Anterior cingulate cortex (tissue), 58 donors: ENCODE measurements at regions not wholly inside any gene's neighbourhood (a gene's known extent, or its start where the extent isn't known, plus 50 kb on each side); places are given as distances from the start of the nearest gene placed in this dataset.

Experiments
- DNase-seq, 58 donors: peaks; one replicate each; lab custom pipeline; 2025; lab: John Stamatoyannopoulos, UW

DNA sequence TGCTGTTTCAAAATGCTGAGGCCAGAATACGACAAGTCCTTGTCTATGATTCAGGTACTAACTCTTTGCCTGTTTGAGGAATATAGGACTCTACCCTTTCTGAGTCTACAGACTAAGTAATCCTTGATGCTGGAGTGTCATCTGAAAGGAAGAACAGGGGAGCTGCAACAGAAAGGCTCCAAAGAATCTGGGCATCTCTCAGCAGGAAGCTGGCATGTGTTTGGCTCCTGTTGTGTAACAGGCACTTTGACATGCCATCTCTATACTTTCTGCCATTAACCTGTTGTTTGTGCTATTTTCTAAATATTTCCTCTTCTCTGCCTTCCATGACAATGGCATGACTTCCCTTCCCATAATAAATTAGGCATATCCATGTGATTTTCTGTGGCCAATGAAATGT, 409.5 kb downstream of the ADRA2A start:
- DNase-seq = no peak

DNA sequence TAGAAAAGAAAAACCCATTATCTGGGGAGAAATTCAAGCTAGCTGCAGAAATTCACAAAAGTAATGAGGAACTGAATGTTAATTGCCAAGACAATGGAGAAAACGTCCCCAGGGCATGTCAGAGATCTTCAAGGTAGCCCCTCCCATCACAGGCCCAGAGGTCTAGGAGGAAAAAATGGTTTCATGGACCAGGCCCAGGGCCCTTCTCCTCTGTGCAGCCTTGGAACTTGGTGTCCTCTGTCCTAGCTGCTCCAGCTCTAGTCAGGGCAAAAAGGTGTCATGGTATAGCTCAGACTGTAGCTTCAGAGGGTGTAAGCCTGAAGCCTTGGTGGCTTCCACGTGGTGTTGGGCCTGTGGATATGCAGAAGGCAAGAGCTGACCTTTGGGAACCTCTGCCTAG, 411.8 kb downstream of the ADRA2A start:
- DNase-seq = no peak

DNA sequence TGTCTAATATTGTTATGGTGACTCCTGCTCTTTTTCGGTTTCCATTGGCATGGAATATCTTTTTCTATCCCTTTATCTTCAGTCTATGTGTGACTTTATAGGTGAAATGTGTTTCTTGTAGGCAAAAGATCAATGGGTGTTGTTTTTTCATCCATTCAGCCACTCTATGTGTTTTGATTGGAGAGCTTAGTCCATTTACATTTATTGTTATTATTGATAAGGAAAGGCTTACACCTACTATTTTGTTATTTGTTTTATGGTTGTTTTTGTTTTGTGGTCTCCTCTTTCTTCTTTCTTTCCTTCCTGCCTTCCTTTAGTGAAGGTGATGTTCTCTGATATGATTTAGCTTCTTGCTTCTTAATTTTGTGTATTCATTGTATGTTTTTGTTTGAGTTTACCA, 414.3 kb downstream of the ADRA2A start:
- no peak for DNase-seq

DNA sequence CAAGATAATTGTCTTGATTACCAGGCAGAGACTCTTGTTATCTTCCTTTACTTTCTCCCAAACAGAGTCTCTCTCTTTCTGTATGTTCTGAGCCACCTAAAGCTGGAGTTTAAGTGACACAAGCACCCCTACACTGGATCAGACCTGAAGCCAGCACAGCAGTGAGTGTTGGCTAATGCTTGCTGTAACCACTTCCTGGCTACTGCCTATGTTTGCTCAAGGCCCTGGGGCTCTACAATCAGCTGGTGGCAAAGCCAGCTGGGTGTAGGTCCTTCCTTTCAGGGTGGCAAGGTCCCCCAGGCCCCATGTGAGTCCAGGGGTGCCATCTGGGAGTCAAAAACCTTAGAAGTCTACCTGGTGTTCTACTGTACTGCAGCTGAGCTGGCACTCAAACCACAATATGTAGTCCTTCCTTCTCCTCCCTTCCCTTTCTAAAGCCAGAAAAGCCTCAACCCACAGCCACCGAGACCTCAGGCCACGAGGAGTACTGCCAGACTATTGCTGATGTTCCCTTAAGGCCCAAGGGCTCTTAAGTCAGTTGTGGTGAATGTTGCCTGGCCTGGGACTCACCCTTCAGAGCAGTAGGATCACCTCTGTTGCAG, 416.3 kb downstream of the ADRA2A start:
- DNase-seq = no peak

DNA sequence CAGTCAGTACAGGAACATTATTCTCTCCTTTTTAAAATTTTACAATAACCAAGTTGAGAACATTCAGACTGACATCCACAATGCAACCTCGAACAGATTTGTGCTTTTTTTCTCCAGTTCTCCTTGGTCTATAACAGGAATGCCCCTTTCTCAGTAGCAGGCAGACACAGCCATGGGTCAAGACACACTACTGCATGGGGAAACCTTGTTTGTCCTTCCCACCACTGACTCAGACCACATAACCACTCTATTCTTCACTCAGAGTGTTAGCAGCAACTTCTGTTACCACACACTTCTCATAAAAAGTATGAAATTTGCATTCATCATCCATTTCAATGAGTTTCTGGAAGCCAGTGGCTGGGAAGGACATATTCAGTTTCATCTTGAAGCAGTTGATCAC, 421.7 kb downstream of the ADRA2A start:
- DNase-seq = no peak

DNA sequence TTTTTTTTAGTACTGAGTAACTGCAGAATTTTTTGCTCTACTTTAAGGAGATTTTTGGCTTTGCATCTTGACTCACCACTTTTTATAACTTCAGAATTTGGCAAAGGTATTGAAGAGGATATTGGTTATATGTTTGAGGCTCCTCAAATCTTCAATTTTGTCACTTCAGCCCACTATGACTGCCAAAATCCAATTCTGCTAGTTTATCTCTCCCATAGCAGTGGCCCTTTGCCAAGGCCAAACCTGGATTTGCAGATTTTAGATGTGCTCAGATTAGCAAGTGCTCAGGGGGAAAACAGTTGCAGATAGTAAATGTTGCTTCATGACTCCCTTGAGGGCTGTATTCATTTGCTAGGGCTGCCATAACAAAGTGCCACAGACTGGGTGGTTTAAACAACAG, 427.5 kb downstream of the ADRA2A start:
- DNase-seq = peak in 19 of 58 donors; percentile 0 to 28 (median 7)

DNA sequence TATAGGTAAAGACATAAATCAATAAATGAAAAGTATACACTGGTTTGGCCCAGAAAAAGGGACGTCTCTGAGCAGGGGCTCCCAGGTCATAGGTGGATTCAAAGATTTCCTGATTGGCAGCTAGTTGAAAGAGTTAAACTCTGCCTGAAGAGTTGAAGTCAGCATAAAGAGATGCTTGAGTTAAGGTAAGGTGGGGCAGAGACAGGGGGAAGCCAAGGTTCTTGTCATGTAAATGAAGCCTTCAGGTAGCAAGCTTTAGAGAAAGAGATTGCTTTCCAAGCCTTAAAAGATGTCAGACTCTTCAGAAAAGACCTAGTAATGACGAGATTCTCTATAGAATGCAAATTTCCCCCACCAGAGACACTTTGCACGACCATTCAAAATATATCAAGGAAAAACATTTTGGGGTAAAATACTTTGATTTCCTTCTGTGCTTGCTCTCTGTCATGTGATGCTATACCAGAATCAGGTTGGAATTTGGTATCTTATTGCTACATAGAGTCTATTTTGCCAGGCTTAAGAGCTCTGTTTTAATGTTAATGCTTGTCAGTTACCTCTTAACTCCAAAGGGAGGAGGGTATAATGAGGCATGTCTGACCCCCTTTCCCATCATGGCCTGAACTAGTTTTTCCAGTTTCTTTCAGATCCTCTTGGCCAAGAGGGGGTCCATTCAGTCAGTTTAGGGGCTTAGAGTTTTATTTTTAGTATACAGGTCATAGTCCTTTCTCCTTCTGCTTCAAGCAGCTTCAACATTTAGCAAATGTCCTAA, 429.6 kb downstream of the ADRA2A start:
- no peak for DNase-seq

DNA sequence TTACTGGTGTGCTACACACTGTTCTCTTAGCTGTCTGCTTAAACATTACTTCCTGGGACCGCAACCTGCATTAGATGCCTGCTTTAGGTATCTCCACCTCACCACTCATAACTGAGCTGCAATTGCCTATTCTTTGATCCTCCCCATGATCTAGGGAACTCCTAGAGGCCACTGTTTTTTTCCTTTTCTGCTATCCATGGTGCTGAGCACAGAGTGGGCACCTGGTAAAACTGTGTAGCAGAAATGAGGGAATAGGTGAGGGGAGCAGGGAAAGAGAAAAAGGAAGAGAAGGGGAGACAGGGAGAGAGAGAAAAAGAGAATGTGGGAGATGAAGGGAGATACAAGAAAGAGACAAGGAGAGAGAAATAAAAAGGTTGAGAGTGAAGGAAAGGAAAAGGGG, 434.9 kb downstream of the ADRA2A start:
- no peak for DNase-seq

DNA sequence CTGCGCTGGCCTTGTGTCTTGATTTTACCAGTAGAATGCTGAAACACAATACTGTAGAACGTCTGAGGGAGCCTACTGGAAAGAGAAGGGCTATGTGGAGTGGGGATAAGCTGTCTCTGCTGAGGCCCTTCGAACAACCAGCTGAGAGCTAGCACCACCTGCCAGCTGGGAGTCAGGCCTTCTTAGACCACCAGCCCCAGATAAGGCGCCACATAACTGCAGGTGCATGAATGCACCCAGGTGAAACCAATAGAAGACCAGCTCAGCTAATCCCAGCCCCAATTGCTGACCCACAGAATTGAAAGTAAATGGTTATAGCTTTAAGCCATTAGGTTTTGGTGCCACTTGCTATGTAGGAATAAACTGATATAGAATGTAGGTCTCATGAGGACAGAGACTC, 438.4 kb downstream of the ADRA2A start:
- DNase-seq = no peak

DNA sequence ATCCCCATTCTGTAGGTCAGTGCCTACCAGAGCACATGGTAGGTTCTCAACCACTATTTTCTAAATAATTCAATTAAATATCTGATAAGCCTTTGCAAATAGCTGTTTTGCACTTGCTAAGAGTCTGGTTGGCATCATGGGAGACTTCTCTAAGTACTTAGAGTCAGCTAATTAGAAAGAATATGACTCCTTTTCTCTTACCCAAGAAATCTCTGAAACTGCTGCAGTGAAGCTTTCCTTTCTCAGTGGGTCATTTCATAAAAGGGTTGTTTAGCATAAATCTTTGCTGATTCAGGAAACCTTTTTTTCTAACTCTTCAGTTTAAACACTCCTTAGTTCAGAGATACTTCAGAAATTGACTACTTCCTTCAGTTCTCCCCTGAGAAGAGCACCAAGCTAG, 438.9 kb downstream of the ADRA2A start:
- DNase-seq = no peak

DNA sequence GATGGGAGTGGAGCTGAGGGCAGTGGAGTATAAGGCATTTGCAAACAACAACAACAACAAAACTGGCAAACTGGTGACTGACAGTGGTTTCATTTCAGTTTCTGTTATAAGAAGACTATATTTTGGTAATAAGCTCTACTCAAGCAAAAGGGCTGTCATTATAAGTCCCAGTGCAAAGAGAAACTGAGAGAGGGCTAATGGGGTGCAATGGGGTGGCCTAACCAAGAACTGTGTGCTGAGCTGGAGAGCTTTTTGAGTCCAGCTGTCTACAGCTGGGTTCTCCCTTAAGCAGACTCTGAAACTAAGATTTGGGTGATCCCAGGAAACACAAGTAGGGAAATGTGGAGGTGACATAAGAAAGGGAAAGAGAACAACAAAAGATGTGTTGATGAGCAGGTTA, 439.3 kb downstream of the ADRA2A start:
- no peak for DNase-seq

DNA sequence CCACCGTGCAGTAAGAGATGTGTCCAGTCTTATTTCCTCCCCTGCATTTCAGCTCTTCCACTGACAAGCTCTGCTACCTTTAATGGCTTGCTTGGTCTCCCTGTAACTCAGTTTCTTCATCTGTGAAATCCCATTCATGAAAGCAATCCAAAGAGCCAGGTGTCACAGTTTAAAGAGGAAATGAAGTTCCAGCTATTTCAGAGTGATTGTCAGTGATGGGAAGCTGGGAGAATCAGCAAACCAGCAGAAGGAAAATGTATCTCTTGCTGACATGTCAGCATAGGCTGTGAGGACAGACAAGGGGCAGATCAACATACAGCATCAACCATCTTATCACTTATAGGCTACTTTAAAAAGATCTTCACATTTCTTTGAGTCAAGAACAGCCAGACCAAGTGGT, 445.3 kb downstream of the ADRA2A start:
- no peak for DNase-seq

DNA sequence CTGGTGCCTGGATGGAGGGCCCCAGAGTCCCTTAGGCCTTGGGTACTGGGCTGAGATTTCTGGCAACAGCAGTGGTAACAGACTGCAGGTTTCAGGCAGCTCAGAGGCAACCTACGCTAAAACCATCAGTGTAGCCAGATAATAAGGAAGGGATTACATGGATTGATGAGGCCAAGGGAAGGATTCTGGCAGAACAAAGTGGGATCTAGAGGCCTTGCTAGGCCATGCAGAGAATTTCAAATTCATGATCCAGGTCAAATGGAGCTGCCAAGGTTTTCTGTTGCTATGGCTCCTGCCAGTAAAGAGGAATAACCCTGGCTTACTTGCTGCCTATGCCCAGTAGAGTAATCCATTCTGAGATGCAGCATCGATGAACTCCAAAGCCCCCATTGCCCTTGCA, 445.7 kb downstream of the ADRA2A start:
- no peak for DNase-seq

DNA sequence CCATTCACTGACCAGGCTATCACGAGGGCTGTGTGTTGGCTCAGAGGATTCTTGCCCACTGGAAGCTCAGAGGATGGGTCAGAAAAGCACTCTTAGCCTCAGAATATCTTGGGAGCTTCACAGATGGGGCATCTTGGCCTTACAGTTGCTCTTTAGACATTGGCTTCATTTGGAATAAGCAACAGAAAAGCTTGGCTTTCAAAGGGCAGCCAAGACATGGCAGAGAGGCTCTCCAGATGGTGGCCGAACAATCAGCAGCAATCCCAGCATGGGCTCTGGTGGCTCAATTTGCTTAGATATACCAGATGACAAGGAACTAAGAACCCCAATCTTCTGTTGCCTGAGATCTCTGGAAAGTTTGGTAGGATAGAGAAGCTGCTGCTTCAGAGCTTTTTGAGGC, 446.2 kb downstream of the ADRA2A start:
- no peak for DNase-seq

DNA sequence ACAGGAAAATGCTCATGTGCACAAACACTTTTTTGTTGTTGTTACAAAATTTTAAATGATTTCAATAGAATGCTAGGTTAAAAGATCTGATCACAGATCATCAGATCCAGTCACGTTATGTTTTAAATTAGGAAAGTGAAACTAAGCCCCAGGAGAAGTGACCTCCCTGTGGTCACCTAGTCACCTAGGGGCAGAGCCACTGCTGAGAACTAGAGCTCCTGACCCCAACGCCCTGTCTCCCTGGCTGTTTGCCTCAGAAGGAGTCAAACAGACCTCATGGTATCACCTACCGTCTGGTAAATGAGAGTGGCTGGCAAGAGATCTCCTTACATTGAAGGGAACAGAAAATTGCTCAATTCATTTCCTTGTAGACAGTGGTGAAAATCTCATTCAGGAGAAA, 447.3 kb downstream of the ADRA2A start:
- DNase-seq = no peak

DNA sequence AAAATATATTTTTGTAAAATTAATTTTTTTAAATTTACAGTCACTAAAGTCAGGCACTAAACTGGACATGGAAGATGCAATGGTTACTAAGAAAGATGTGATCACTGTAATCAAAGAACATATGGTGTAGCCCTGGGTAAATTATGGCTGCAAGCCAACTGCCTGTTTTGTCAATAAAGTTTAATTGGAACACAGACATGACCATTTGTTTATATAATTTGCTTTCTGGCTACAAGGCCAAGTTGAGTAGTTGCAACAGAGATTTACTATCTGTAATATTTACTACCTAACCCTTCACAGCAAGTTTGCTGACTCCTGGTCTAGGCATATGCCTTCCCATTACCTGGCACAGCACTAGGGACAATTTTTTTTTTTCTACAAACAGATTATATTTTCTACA, 448.9 kb downstream of the ADRA2A start:
- no peak for DNase-seq

DNA sequence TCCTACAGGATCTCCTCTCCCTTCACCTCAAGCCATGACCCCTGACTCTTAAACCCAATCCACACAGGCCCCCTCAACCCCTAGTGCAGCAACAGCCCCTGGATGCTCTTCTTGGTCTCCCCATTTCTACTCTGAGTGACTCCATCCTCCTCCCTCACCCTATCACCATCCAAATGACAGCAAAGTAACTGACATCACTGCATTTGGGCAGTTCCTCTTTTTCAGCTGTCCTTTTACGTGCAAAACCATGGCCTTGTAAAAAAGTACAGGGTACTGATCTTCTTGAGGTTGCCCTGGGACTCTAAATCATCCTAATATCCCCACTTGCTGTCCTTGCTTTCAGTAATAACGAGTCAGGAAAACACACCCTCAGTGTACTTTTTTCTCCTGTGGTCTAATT, 454.9 kb downstream of the ADRA2A start:
- DNase-seq = no peak

DNA sequence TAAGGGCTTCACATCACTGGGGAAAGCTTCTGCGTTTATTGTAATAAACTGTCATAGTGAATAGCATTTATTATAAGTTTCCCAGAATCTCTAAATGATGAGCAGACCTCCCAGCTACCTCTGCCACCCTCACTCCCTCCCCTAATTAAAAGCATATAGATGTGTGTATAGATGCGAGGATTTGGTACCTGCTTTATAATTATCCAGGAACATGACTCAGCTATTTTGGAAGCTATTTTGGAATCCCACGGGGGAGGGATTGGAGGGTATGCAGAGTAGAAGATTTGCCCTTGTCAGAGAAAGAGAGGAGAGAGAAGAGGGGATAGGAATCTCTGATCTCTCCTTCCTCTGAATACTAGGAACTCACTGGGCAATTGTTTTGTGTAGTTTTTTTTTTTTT, 455.3 kb downstream of the ADRA2A start:
- no peak for DNase-seq

DNA sequence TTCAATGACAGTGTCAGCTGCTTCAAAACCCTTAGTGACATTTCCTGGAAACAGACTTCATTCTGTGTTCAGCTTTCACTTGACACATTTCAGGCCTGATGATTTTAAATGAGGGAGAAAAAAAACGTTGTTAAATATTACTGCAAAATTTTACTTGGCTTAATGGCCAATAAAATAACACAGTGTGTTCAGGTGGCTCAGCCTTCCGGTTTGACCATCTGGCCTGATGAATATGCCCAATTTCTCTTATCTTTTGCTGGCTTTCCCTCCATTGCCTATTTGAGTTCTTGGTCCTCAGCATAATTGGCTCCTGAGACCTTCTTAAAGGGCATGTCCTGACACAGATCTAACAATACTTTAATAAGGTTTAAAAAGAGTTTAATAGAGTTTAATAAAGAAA, 462.4 kb downstream of the ADRA2A start:
- no peak for DNase-seq

DNA sequence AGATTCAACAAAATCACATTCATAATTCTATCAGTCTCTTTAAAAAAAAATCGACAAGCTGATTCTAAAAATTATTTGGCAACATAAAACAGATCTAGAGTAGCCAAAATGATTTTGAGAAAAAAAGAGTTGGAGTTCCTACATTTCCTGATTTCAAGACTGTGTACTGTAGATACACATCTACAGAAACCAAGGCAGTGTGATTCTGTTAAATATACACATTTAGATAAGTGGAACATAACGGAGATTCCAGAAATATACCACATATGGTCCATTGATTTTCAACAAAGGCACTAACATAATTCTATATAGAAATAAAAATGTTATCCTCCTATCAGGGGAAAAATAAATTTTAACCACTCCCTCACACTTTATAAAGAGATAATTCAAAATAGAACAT, 467.0 kb downstream of the ADRA2A start:
- DNase-seq = no peak

DNA sequence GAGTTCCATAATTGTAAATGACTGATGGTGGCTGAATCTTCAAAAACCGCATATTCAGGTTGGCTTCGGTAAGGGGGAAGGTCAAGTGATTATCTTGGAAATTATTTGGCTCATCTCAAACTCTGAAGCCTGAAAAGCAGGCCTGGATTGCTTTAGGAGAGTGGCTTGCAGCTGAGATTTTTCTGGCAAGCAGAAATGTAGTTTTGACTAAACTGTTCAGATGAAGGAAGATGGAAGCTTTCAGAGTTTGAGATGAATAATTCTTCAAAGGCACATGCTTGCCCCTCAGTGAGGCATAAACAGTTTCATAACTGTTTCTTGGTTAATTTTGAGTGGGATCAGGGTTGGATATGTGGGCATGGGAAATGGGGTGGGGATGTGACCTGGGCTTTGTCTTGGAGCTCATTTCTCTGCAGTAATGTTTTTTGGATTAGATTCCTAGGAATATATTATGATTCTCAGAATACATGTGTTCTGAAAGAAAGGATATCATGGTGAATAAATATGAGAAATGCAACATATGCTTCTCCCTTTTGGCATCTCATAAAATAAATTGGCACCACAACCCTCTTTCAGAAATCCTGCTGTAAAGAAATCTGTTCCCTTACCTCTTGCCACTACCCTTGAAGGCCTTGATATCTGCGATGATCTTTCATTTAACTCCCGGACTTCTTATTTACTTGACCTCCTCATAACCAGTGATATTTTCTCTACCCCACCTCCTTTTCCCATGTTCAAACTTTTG, 469.2 kb downstream of the ADRA2A start:
- peak in 4 of 58 donors; percentile 5 to 18 (median 12) for DNase-seq
